T-helper 17 cell (primary cell): ENCODE measurements at regions not wholly inside any gene's neighbourhood (a gene's known extent, or its start where the extent isn't known, plus 50 kb on each side); places are given as distances from the start of the nearest gene placed in this dataset.
"Not testable (repeated sequence)": the region's sequence is repeated elsewhere in the genome, so short reads cannot be mapped to it uniquely, and the experiment has no call there.

Source experiments
- ATAC-seq: fragments of 150-1000 bp; cut with Tn5 transposase; 2 replicates; pipeline ENCODE4 v1.10.0; 2021; ENCODE audit warnings: mild to moderate bottlenecking, moderate library complexity
- DNase-seq, 3 donors: peaks; one replicate each; pipeline versions ENCODE4 v3.0.0 to v3.0.0-alpha.2; 2020 to 2021
- H3K9me3 ChIP-seq: one replicate; pipeline ENCODE4 v1.7.0; 2013; ENCODE audit warnings: low read length, mild to moderate bottlenecking; ENCODE audit not compliant: control insufficient read depth, poor library complexity, severe bottlenecking
- H3K27ac Mint-ChIP-seq: one replicate; pipeline ENCODE4 v1.8.0; 2022; ENCODE audit warnings: mild to moderate bottlenecking, moderate library complexity, mixed read lengths
- H3K27me3 Mint-ChIP-seq: one replicate; pipeline ENCODE4 v1.8.0; 2022; ENCODE audit warnings: mixed read lengths
- H3K36me3 Mint-ChIP-seq: one replicate; pipeline ENCODE4 v1.8.0; 2022; ENCODE audit warnings: low read depth, mixed read lengths
- H3K4me1 Mint-ChIP-seq: one replicate; pipeline ENCODE4 v1.8.0; 2022; ENCODE audit warnings: mild to moderate bottlenecking, mixed read lengths
- H3K4me3 Mint-ChIP-seq: one replicate; pipeline ENCODE4 v1.8.0; 2022; ENCODE audit warnings: mild to moderate bottlenecking, moderate library complexity, mixed read lengths

DNA sequence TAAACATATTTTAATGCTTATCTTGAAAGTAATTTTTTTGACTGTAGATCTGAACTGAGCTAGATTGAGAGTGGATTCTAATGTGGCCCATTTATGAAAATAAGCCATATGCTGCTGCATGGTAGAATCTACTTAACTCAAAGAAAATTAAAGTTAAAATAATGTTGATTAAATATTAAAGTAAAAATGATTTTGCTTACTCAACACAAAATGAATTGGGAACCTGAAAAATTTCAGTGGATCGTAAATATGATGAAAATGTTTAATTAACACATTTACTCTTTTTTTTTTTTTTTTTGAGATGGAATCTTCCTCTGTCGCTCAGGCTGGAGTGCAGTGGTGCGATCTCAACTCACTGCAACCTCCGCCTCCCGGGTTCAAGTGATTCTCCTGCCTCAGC is 144.5 kb upstream of the HMGN3 start:
- ATAC-seq (no peak), DNase-seq (no peak)
- peaks cover 4% of the 10 kb centered on the region for H3K27me3 Mint-ChIP-seq
- no peak overlapping the region for H3K27ac Mint-ChIP-seq
- H3K4me3 Mint-ChIP-seq, result no peak overlapping the region
- H3K36me3 Mint-ChIP-seq, result no peaks in the 10 kb centered on the region
- peaks cover 4% of the 10 kb centered on the region for H3K4me1 Mint-ChIP-seq
- no peaks in the 10 kb centered on the region for H3K9me3 ChIP-seq

DNA sequence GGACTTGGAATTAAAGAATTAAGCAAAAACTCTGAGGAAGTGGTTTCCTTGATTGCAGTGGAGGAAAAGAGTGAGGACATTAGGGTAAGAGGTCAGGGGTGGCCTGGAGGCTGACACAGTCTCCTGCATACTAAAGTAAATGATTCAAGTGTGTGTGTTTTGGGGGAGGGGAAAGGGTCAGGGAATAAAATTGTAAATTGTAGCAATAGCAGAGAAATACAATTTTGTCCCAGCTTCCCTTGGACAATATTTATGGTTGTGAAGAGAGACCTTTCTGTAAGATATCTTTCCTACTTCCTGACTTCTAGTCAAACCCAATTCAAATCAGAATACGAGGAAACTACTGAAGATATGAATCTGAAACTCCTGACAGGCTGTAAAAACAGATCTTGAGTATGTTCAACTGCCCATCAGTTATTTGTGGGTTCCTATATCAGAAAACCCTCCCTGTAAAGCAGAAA is 143.4 kb upstream of the HMGN3 start:
- ATAC-seq, result no peak
- Mint-ChIP-seq H3K4me3 (no peak overlapping the region), H3K36me3 (no peaks in the 10 kb centered on the region), H3K27me3 (peaks cover 7% of the 10 kb centered on the region), H3K4me1 (peaks cover 4% of the 10 kb centered on the region), H3K27ac (peak overlapping the region; percentile 8)
- no peaks in the 10 kb centered on the region for H3K9me3 ChIP-seq
- no peak for DNase-seq

DNA sequence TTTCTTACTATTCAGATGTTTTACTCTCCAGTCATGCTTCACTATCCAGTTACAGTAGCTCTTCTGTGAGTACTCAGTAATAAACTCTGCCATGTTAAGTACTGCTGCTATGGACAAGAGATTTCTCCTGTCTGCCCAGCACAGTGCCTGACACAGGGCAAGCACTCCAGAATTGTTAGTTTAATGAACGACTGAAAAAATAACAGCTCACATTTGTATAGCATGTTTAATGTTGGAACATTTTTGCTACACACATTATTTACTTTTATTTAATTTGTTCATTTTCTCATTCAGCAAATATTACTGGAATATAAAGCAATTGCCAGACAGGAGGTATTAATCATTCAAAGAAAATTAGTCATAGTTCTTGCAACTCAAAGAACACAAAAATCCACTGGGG is 142.6 kb upstream of the HMGN3 start:
- no peak overlapping the region for H3K27ac Mint-ChIP-seq
- no peaks in the 10 kb centered on the region for H3K9me3 ChIP-seq
- peaks cover 12% of the 10 kb centered on the region for H3K27me3 Mint-ChIP-seq
- H3K4me1 Mint-ChIP-seq, result peaks cover 4% of the 10 kb centered on the region
- ATAC-seq (no peak), DNase-seq (no peak)
- no peaks in the 10 kb centered on the region for H3K36me3 Mint-ChIP-seq
- H3K4me3 Mint-ChIP-seq, result no peak overlapping the region

DNA sequence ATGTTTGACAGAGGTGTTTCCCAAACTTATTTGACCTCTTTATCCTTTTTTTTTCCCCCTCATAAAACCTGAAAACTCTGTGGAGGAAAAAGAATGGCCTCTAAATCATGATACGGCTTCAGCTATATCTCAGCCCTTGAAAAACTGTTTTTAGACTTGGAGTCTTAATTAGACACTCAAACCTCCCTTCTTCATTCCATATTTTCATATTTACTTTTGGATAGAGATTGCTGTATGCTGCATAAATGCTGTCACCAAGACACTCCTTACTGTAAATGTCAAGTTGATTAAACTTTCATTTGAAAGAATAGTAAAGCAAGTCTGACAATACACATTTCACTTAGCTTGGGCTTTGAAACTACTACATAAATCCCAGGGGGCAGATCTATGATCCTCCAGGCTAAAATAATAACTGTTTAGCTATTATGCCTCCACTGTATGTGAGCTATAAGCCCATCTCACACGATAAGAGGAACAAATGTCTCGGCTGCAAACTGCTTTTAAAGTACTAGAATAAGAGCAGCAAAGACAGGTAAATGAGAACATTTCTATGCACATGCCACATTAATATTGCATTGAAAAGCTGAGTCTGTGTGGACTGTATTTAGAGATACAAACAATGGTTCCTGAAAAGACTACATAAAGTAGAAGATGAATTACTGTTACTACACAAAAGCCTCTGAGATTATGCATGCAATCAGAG is 141.3 kb upstream of the HMGN3 start:
- ATAC-seq (no peak), DNase-seq (no peak)
- Mint-ChIP-seq H3K27ac (no peak overlapping the region), H3K36me3 (no peaks in the 10 kb centered on the region), H3K27me3 (peaks cover 12% of the 10 kb centered on the region), H3K4me1 (peaks cover 4% of the 10 kb centered on the region), H3K4me3 (no peak overlapping the region)
- no peaks in the 10 kb centered on the region for H3K9me3 ChIP-seq

GRCh38 chr6:79374308-79374707 is 139.8 kb upstream of the HMGN3 start:
- H3K27me3 Mint-ChIP-seq, result peaks cover 12% of the 10 kb centered on the region
- no peak for ATAC-seq
- no peak overlapping the region for H3K4me3 Mint-ChIP-seq
- H3K9me3 ChIP-seq, result no peaks in the 10 kb centered on the region
- H3K4me1 Mint-ChIP-seq, result peaks cover 4% of the 10 kb centered on the region
- no peak for DNase-seq
- H3K36me3 Mint-ChIP-seq, result no peaks in the 10 kb centered on the region
- no peak overlapping the region for H3K27ac Mint-ChIP-seq

DNA sequence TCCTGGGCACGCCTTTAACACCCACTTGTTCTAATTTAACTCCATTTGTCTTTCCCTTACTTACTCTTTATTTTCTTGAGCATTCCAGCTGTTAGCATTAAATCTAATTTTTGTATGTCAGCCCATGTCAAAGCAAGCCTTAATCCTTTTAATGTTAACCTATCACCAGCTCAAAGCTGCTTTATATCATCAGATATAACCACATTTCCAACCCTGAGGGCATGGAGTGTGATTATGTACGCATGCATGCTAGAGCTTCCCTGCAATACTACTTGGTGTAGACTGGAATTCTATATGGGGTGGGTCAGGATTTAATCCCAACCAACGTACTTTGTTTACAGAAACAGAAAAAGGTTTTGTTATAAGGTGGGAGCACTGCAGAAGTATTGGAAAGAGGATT is 139.4 kb upstream of the HMGN3 start:
- Mint-ChIP-seq H3K4me1 (peaks cover 4% of the 10 kb centered on the region), H3K36me3 (no peaks in the 10 kb centered on the region), H3K27ac (no peak overlapping the region), H3K4me3 (no peak overlapping the region), H3K27me3 (peaks cover 12% of the 10 kb centered on the region)
- DNase-seq (no peak), ATAC-seq (no peak)
- no peaks in the 10 kb centered on the region for H3K9me3 ChIP-seq

DNA sequence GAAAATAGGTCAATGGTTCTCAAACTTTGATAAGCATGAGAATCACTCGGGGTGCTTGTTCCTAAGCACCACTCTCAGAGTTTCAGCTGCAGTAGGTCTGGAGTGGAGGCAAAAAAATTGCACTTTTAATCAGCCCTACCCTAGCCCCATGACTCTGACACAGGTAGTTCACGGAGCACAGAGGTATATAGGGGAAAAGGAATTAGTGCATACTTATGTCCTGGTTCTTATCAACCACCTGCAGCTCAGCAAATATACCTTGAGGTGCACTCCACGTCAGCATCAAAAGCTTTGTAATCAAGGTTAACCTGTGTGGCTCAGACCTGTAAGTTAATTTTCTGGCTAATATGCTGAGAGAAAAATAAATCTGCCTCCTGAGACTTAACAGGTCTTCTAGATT is 138.8 kb upstream of the HMGN3 start:
- no peak overlapping the region for H3K27ac Mint-ChIP-seq
- no peak for ATAC-seq
- peaks cover 12% of the 10 kb centered on the region for H3K27me3 Mint-ChIP-seq
- H3K36me3 Mint-ChIP-seq, result no peaks in the 10 kb centered on the region
- no peak for DNase-seq
- no peak overlapping the region for H3K4me3 Mint-ChIP-seq
- peaks cover 4% of the 10 kb centered on the region for H3K4me1 Mint-ChIP-seq
- no peaks in the 10 kb centered on the region for H3K9me3 ChIP-seq

DNA sequence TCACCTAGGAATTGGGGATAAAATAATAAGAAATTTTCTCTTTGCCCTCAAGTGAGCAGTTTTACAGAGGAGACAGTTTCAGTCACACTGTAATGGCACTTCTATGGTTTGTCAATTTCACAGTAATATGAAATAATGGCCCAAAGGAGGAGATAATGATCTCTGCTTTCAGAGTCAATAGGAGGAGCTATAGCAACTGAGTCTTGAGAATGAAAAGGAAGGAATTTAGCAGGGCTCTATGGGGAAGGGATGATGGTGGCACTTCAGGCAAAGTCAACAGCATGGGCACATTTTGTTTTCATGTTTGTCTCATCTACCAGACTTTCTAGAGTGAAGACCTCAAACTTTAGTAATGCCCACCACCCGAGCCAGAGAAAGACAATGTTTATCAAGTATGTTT is 138.3 kb upstream of the HMGN3 start:
- Mint-ChIP-seq H3K27me3 (peaks cover 12% of the 10 kb centered on the region), H3K27ac (no peak overlapping the region), H3K36me3 (no peaks in the 10 kb centered on the region), H3K4me1 (peaks cover 2% of the 10 kb centered on the region), H3K4me3 (no peak overlapping the region)
- DNase-seq (no peak), ATAC-seq (no peak)
- H3K9me3 ChIP-seq, result no peaks in the 10 kb centered on the region

- ATAC-seq (no peak), DNase-seq (no peak)
- no peaks in the 10 kb centered on the region for H3K9me3 ChIP-seq
- H3K4me3 Mint-ChIP-seq, result no peak overlapping the region
- H3K4me1 Mint-ChIP-seq, result no peaks in the 10 kb centered on the region
- H3K36me3 Mint-ChIP-seq, result no peaks in the 10 kb centered on the region
- H3K27me3 Mint-ChIP-seq, result peaks cover 8% of the 10 kb centered on the region
- no peak overlapping the region for H3K27ac Mint-ChIP-seq
These were observed 134.5 kb upstream of the HMGN3 start for GRCh38 chr6:79369026-79369425.

DNA sequence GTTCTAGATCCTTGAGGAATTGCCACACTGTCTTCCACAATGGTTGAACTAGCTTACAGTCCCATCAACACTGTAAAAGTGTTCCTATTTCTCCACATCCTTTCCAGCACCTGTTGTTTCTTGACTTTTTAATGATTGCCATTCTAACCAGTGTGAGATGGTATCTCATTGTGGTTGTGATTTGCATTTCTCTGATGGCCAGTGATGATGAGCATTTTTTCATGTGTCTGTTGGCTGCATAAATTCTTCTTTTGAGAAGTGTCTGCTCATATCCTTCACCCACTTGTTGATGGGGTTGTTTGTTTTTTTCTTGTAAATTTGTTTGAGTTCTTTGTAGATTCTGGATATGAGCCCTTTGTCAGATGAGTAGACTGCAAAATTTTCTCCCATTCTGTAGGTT is 129.0 kb upstream of the HMGN3 start:
- H3K4me1 Mint-ChIP-seq, H3K9me3 ChIP-seq, H3K27me3 Mint-ChIP-seq, H3K27ac Mint-ChIP-seq, H3K4me3 Mint-ChIP-seq, DNase-seq, ATAC-seq, H3K36me3 Mint-ChIP-seq: not testable (repeated sequence)

- not testable (repeated sequence) for H3K4me1 Mint-ChIP-seq, H3K4me3 Mint-ChIP-seq, DNase-seq, H3K36me3 Mint-ChIP-seq, H3K9me3 ChIP-seq, H3K27me3 Mint-ChIP-seq, H3K27ac Mint-ChIP-seq, ATAC-seq
These were observed 126.6 kb upstream of the HMGN3 start for GRCh38 chr6:79361074-79361473.

DNA sequence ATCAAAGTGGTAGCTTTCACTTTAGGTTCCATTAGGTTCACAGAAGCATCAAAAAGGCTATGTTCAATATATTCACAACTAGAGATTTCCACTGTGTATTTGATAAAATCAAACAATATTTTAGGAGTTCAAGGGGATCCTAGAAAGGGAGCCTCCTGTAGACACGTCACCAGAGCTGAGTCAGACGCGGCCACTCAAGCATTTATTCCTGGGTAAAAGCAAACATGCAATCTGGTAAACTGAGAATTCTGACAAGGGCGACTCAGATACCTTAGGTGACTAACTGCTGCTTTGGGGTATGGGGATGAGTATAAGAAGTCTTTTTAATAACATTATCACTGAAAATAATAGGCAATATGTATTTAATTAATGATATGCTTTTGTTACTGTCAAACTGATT is 118.7 kb upstream of the HMGN3 start:
- H3K4me3 Mint-ChIP-seq, result no peak overlapping the region
- H3K9me3 ChIP-seq, result peaks cover 2% of the 10 kb centered on the region
- no peaks in the 10 kb centered on the region for H3K27me3 Mint-ChIP-seq
- no peaks in the 10 kb centered on the region for H3K36me3 Mint-ChIP-seq
- no peak for ATAC-seq
- no peak overlapping the region for H3K27ac Mint-ChIP-seq
- no peaks in the 10 kb centered on the region for H3K4me1 Mint-ChIP-seq
- no peak for DNase-seq

DNA sequence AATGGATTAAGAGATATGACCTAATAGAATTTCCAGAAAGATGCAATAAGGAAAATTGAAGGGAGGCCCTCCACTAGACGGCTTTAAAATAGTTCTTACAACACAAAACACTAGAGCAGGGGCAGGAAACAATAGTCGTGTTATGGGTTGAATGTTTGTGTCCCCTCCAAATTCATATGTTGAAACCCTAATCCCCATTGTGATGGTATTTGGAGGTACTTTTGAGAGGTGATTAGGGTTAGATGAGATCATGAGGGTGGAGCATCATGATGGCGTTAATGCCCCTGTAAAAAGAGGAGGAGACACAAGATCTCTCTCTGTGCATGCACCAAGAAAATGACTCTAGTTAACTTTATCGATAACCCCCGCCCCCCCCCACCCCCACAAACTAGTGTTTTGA is 104.0 kb upstream of the HMGN3 start:
- Mint-ChIP-seq H3K27ac (no peak overlapping the region), H3K36me3 (peaks cover 4% of the 10 kb centered on the region), H3K4me1 (peaks cover 2% of the 10 kb centered on the region), H3K4me3 (no peak overlapping the region), H3K27me3 (peaks cover 18% of the 10 kb centered on the region)
- ATAC-seq (no peak), DNase-seq (no peak)
- H3K9me3 ChIP-seq, result no peaks in the 10 kb centered on the region

DNA sequence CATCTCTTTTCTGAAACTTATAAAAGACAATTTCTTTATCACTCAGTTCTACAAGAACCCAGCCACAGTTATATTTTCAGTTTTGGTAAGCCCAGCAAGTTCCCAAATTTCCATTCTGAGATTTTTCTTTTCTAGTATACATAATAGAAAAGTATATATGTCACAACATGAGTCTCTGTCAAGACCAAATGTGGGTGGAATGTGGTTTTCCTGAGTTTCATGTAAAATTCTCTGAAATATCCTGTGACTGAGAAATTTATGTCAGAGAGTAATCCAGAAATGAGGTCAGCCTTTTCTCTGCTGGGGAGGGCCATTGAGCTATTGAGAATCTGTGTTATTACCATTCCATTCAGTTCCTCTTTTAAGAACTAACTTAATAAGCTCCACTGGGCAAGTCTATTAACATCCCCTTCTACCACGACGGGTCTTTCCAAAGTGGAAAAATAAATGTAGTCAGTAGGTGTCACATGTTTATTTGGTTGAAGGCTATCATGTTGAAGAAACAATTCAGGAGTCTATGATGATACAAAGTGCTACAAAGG is 100.7 kb upstream of the HMGN3 start:
- no peak for ATAC-seq
- peaks cover 42% of the 10 kb centered on the region for H3K27me3 Mint-ChIP-seq

More for the DNA sequence above, 100.7 kb upstream of the HMGN3 start:
- DNase-seq, result no peak
- H3K9me3 ChIP-seq, result no peaks in the 10 kb centered on the region
- Mint-ChIP-seq H3K4me3 (no peak overlapping the region), H3K4me1 (peaks cover 2% of the 10 kb centered on the region), H3K36me3 (peaks cover 2% of the 10 kb centered on the region), H3K27ac (no peak overlapping the region)
